ENCODE measurements at regions not wholly inside any gene's neighbourhood (a gene's known extent, or its start where the extent isn't known, plus 50 kb on each side); places are given as distances from the start of the nearest gene placed in this dataset.

- no peak overlapping the region for H2BK15ac ChIP-seq (ENCODE audit: low read length)
- H2AFZ ChIP-seq (ENCODE audit: low read length), result no peak overlapping the region
- H3K36me3 ChIP-seq (replicated peaks in 1 of 2; ENCODE audit: control insufficient read depth in 2 of 2, insufficient read depth in 2 of 2, low read length in 2 of 2), result no peaks in the 10 kb centered on the region
- no peak overlapping the region for H4K91ac ChIP-seq (ENCODE audit: low read depth, low read length, poor library complexity)
- H2AK5ac ChIP-seq (ENCODE audit: low read depth, low read length), result no peak overlapping the region
- H2BK12ac ChIP-seq (ENCODE audit: low read length), result no peak overlapping the region
- no peak overlapping the region for H3K9ac ChIP-seq (ENCODE audit: low read depth, low read length, poor library complexity)
- H2BK120ac ChIP-seq (ENCODE audit: low read depth, low read length), result no peak overlapping the region
- DNase-seq (ENCODE audit: low spot score), result no peak
- H3K18ac ChIP-seq (ENCODE audit: low read length), result no peak overlapping the region
- peaks cover 0 to 3% (median 0%) of the 10 kb centered on the region in 3 experiments for H3K27me3 ChIP-seq (ENCODE audit: control insufficient read depth in 3 of 3, insufficient read depth in 3 of 3, low read depth in 1 of 3, low read length in 3 of 3)
- H3K9me3 ChIP-seq (replicated peaks in 1 of 2; ENCODE audit: control insufficient read depth in 2 of 2, insufficient read depth in 1 of 2, low read depth in 1 of 2, low read length in 2 of 2), result no peaks in the 10 kb centered on the region
- no peak overlapping the region for H3K27ac ChIP-seq (replicated peaks; ENCODE audit: low read length)
- no peak overlapping the region for H3K4me2 ChIP-seq (ENCODE audit: insufficient read depth, low read length, poor library complexity, severe bottlenecking)
- no peak overlapping the region for H3K14ac ChIP-seq (ENCODE audit: low read length)
- no peaks in the 10 kb centered on the region for H3K79me1 ChIP-seq (ENCODE audit: low read depth, low read length)
- no peak overlapping the region for H2BK5ac ChIP-seq (ENCODE audit: low read length)
- H3K23ac ChIP-seq (ENCODE audit: low read depth, low read length, poor library complexity), result no peak overlapping the region
- no peak overlapping the region for H4K8ac ChIP-seq (ENCODE audit: low read depth, low read length)
- H3K4ac ChIP-seq (ENCODE audit: low read length), result no peak overlapping the region
- no peak overlapping the region for H3K4me3 ChIP-seq (ENCODE audit: low read length in 2 of 2)
- no CpG with 5 or more reads among the region's 2 CpGs for WGBS, 2 donors (ENCODE audit: extremely low coverage in 2 of 2, insufficient read length in 2 of 2, insufficient replicate concordance in 1 of 2)
- H3K4me1 ChIP-seq (ENCODE audit: control insufficient read depth in 2 of 2, insufficient read depth in 1 of 2, low read depth in 1 of 2, low read length in 2 of 2), result no peaks in the 10 kb centered on the region
Observed at GRCh38 chr11:15748741-15749140, 607.6 kb downstream of the SOX6 start.

GRCh38 chr11:15750535-15751308 lies 605.6 kb downstream of the SOX6 start:
- DNase-seq (ENCODE audit: low spot score), result no peak
- H3K4me1 ChIP-seq (ENCODE audit: control insufficient read depth in 2 of 2, insufficient read depth in 1 of 2, low read depth in 1 of 2, low read length in 2 of 2), result no peaks in the 10 kb centered on the region
- no CpG with 5 or more reads among the region's 11 CpGs for WGBS, 2 donors (ENCODE audit: extremely low coverage in 2 of 2, insufficient read length in 2 of 2, insufficient replicate concordance in 1 of 2)
- no peak overlapping the region for H3K4me2 ChIP-seq (ENCODE audit: insufficient read depth, low read length, poor library complexity, severe bottlenecking)
- no peaks in the 10 kb centered on the region for H3K9me3 ChIP-seq (replicated peaks in 1 of 2; ENCODE audit: control insufficient read depth in 2 of 2, insufficient read depth in 1 of 2, low read depth in 1 of 2, low read length in 2 of 2)
- no peaks in the 10 kb centered on the region for H3K36me3 ChIP-seq (replicated peaks in 1 of 2; ENCODE audit: control insufficient read depth in 2 of 2, insufficient read depth in 2 of 2, low read length in 2 of 2)
- H3K27me3 ChIP-seq (ENCODE audit: control insufficient read depth in 3 of 3, insufficient read depth in 3 of 3, low read depth in 1 of 3, low read length in 3 of 3), result peaks cover 0 to 3% (median 0%) of the 10 kb centered on the region in 3 experiments
- no peak overlapping the region for H3K27ac ChIP-seq (replicated peaks; ENCODE audit: low read length)
- H2AK5ac ChIP-seq (ENCODE audit: low read depth, low read length), result no peak overlapping the region
- H3K4me3 ChIP-seq (ENCODE audit: low read length in 2 of 2), result peak overlapping the region in 1 of 2 donors; percentile 37
- no peak overlapping the region for H2BK5ac ChIP-seq (ENCODE audit: low read length)
- H4K91ac ChIP-seq (ENCODE audit: low read depth, low read length, poor library complexity), result no peak overlapping the region
- no peak overlapping the region for H3K4ac ChIP-seq (ENCODE audit: low read length)
- H2AFZ ChIP-seq (ENCODE audit: low read length), result no peak overlapping the region
- peak overlapping the region; percentile 57 for H3K14ac ChIP-seq (ENCODE audit: low read length)
- H3K23ac ChIP-seq (ENCODE audit: low read depth, low read length, poor library complexity), result no peak overlapping the region
- H2BK120ac ChIP-seq (ENCODE audit: low read depth, low read length), result no peak overlapping the region
- H3K9ac ChIP-seq (ENCODE audit: low read depth, low read length, poor library complexity), result no peak overlapping the region
- H3K18ac ChIP-seq (ENCODE audit: low read length), result no peak overlapping the region
- H3K79me1 ChIP-seq (ENCODE audit: low read depth, low read length), result no peaks in the 10 kb centered on the region
- H2BK12ac ChIP-seq (ENCODE audit: low read length), result no peak overlapping the region
- no peak overlapping the region for H4K8ac ChIP-seq (ENCODE audit: low read depth, low read length)
- peak overlapping the region; percentile 16 for H2BK15ac ChIP-seq (ENCODE audit: low read length)

GRCh38 chr11:15754221-15754620 lies 602.1 kb downstream of the SOX6 start:
- Histone ChIP-seq H2AFZ (ENCODE audit: low read length) (no peak overlapping the region), H3K4me2 (ENCODE audit: insufficient read depth, low read length, poor library complexity, severe bottlenecking) (no peak overlapping the region), H3K4me1 (ENCODE audit: control insufficient read depth in 2 of 2, insufficient read depth in 1 of 2, low read depth in 1 of 2, low read length in 2 of 2) (no peaks in the 10 kb centered on the region), H4K91ac (ENCODE audit: low read depth, low read length, poor library complexity) (no peak overlapping the region), H2AK5ac (ENCODE audit: low read depth, low read length) (no peak overlapping the region), H3K27me3 (ENCODE audit: control insufficient read depth in 3 of 3, insufficient read depth in 3 of 3, low read depth in 1 of 3, low read length in 3 of 3) (peaks cover 0 to 3% (median 0%) of the 10 kb centered on the region in 3 experiments), H2BK12ac (ENCODE audit: low read length) (no peak overlapping the region), H3K27ac (replicated peaks; ENCODE audit: low read length) (no peak overlapping the region), H3K4me3 (ENCODE audit: low read length in 2 of 2) (no peak overlapping the region), H2BK120ac (ENCODE audit: low read depth, low read length) (no peak overlapping the region), H2BK5ac (ENCODE audit: low read length) (no peak overlapping the region), H3K23ac (ENCODE audit: low read depth, low read length, poor library complexity) (no peak overlapping the region), H2BK15ac (ENCODE audit: low read length) (no peak overlapping the region), H4K8ac (ENCODE audit: low read depth, low read length) (no peak overlapping the region), H3K9me3 (replicated peaks in 1 of 2; ENCODE audit: control insufficient read depth in 2 of 2, insufficient read depth in 1 of 2, low read depth in 1 of 2, low read length in 2 of 2) (no peaks in the 10 kb centered on the region), H3K36me3 (replicated peaks in 1 of 2; ENCODE audit: control insufficient read depth in 2 of 2, insufficient read depth in 2 of 2, low read length in 2 of 2) (no peaks in the 10 kb centered on the region), H3K9ac (ENCODE audit: low read depth, low read length, poor library complexity) (no peak overlapping the region), H3K18ac (ENCODE audit: low read length) (no peak overlapping the region), H3K4ac (ENCODE audit: low read length) (no peak overlapping the region), H3K79me1 (ENCODE audit: low read depth, low read length) (no peaks in the 10 kb centered on the region), H3K14ac (ENCODE audit: low read length) (no peak overlapping the region)
- no peak for DNase-seq (ENCODE audit: low spot score)
- no CpG with 5 or more reads among the region's 1 CpG for WGBS, 2 donors (ENCODE audit: extremely low coverage in 2 of 2, insufficient read length in 2 of 2, insufficient replicate concordance in 1 of 2)

GRCh38 chr11:15757048-15757698 lies 599.2 kb downstream of the SOX6 start:
- Histone ChIP-seq H2AK5ac (ENCODE audit: low read depth, low read length) (no peak overlapping the region), H2BK5ac (ENCODE audit: low read length) (no peak overlapping the region), H2BK120ac (ENCODE audit: low read depth, low read length) (no peak overlapping the region), H3K4me3 (ENCODE audit: low read length in 2 of 2) (no peak overlapping the region), H3K36me3 (replicated peaks in 1 of 2; ENCODE audit: control insufficient read depth in 2 of 2, insufficient read depth in 2 of 2, low read length in 2 of 2) (no peaks in the 10 kb centered on the region), H3K4me2 (ENCODE audit: insufficient read depth, low read length, poor library complexity, severe bottlenecking) (no peak overlapping the region), H3K4ac (ENCODE audit: low read length) (no peak overlapping the region), H2AFZ (ENCODE audit: low read length) (no peak overlapping the region), H2BK12ac (ENCODE audit: low read length) (no peak overlapping the region), H3K27ac (replicated peaks; ENCODE audit: low read length) (no peak overlapping the region), H3K14ac (ENCODE audit: low read length) (no peak overlapping the region), H3K9me3 (replicated peaks in 1 of 2; ENCODE audit: control insufficient read depth in 2 of 2, insufficient read depth in 1 of 2, low read depth in 1 of 2, low read length in 2 of 2) (no peaks in the 10 kb centered on the region), H3K18ac (ENCODE audit: low read length) (no peak overlapping the region), H3K9ac (ENCODE audit: low read depth, low read length, poor library complexity) (no peak overlapping the region), H4K8ac (ENCODE audit: low read depth, low read length) (no peak overlapping the region), H2BK15ac (ENCODE audit: low read length) (no peak overlapping the region), H3K4me1 (ENCODE audit: control insufficient read depth in 2 of 2, insufficient read depth in 1 of 2, low read depth in 1 of 2, low read length in 2 of 2) (no peaks in the 10 kb centered on the region), H3K27me3 (ENCODE audit: control insufficient read depth in 3 of 3, insufficient read depth in 3 of 3, low read depth in 1 of 3, low read length in 3 of 3) (peaks cover 0 to 3% (median 0%) of the 10 kb centered on the region in 3 experiments), H4K91ac (ENCODE audit: low read depth, low read length, poor library complexity) (no peak overlapping the region), H3K23ac (ENCODE audit: low read depth, low read length, poor library complexity) (no peak overlapping the region), H3K79me1 (ENCODE audit: low read depth, low read length) (no peaks in the 10 kb centered on the region)
- no peak for DNase-seq (ENCODE audit: low spot score)
- WGBS, 2 donors (ENCODE audit: extremely low coverage in 2 of 2, insufficient read length in 2 of 2, insufficient replicate concordance in 1 of 2), result no CpG with 5 or more reads among the region's 16 CpGs

All from neuronal stem cell (in vitro differentiated cells).